Erythroblast (primary cell): ENCODE measurements at regions not wholly inside any gene's neighbourhood (a gene's known extent, or its start where the extent isn't known, plus 50 kb on each side); places are given as distances from the start of the nearest gene placed in this dataset.

ENCODE experiments used
- GATA1 ChIP-seq: IDR thresholded peaks from 2 replicates; pipeline ENCODE4 v1.6.1; 2011; ENCODE audit warnings: low read depth, mild to moderate bottlenecking, control low read depth, low read length, moderate library complexity
- POLR2A ChIP-seq: IDR thresholded peaks from 2 replicates; pipeline ENCODE4 v1.6.1; 2011; ENCODE audit warnings: mild to moderate bottlenecking, low read length

DNA sequence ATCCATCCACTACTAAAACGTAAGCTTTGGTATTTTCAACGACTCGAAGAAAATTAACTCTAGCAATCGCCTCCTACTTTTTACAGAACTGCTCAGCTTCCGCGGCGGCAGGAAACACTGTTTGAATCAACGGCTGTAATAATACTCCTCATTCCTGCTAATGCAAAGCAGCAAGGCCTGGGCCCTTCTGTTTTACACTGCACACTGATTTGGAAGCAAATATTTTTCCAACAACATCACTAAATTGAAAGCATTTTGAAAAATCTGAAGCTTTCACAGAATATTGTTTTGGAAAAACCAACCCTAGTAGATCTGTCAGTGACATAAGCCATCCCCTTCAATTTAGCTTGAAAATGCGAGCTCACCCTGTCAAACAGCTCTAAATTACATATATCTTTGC, 261.2 kb downstream of the TXNL1 start:
- TF ChIP-seq POLR2A, result no peak
- TF ChIP-seq GATA1, result no peak
